IPS DF 4.7 (cell line): ENCODE measurements at regions not wholly inside any gene's neighbourhood (a gene's known extent, or its start where the extent isn't known, plus 50 kb on each side); places are given as distances from the start of the nearest gene placed in this dataset.

ENCODE experiments used
- DNase-seq: peaks from one replicate; pipeline ENCODE4 v3.0.0-alpha.2; 2013; ENCODE audit warnings: low spot score; ENCODE audit errors: extremely low read depth

DNA sequence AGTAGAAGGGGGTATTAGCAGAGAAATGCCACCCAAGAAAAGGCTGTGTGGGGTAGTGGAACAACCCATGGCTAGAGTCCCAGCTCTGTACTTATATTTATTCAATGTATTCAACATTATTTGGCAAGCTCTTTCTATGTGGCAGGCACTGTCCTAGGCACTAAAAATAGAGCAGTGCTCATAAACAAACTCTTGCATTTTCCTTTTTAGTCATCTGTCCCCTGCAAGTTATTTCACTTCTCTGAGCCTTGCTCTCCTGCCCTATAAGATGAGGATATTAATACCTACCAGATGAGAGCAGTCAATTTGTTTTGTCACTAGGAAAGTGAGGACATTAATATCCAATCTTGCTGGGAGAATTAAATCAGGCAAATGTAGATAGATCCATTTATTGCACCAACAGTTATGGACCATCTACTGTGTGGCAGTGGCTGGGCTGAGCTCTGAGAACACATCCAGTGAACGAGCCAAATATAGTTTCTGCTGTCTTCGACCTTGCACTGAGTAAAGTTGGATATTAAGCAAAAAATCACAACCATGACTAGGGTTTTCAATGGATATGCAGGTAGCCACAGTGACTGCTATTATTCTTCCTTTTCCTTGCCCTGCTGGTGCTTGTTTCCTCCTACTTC, 314.3 kb upstream of the TBX3 start:
- no peak for DNase-seq

DNA sequence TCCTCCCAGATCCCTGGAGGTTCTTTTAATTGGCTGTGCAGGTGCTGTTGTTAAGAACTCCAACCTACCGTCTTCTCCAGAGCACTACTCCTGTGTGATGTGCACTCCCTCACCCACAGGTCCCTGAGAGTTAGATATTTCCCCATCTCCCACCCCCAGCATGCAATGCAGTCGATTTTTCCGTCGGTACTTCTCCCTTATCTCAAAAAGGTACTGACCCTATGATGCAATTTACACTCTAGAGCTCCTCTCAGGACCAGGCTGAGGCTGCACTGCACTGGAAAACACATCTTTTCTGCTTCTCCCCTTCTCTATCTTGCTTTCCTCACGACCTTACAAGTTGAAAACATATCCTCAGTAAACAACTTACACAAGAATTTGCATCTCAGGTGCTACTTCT, 312.4 kb upstream of the TBX3 start:
- DNase-seq = no peak

DNA sequence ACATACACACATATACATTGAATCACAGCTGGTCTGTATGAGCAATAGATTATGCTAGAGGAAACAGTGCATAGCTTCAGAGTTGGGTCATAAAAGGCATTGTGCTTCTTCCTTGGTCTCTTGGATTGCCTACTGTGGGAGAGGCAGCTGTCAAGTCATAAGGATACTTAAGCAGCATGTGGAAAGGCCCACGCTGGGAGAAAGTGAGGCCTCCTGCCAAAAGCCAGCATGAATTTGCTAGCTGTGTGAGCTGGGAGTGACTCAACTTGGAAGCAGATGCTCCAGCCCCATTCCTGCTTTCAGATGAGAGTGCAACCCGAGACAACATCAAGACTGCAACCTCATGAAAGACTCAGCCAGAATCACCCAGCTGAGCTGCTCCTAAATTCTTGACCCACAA, 311.9 kb upstream of the TBX3 start:
- no peak for DNase-seq

- no peak for DNase-seq
Measured at GRCh38 chr12:114993165-114993564, 309.2 kb upstream of the TBX3 start.

- DNase-seq = no peak
Measured at GRCh38 chr12:114992443-114992842, 308.5 kb upstream of the TBX3 start.

- no peak for DNase-seq
Measured at GRCh38 chr12:114990381-114990780, 306.4 kb upstream of the TBX3 start.

DNA sequence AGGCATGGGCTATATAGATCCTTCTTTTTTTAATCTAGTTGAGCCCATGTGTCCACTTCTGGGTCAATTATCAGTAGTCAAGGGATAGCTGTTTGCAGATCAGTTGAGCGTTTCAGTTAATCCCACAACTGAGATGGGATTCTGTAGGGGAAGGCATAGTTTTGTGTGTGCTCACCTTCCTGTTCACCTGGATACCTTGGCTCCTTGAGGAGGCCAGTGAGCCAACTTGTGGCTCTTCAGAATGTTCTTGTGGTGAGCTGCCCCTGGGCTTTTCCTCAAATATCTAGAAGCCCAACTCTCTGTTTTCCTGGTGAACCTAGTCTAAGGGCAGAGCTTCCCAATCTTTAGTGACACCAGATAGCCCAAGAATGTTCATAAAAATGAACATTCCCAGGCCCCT, 302.9 kb upstream of the TBX3 start:
- DNase-seq = no peak

DNA sequence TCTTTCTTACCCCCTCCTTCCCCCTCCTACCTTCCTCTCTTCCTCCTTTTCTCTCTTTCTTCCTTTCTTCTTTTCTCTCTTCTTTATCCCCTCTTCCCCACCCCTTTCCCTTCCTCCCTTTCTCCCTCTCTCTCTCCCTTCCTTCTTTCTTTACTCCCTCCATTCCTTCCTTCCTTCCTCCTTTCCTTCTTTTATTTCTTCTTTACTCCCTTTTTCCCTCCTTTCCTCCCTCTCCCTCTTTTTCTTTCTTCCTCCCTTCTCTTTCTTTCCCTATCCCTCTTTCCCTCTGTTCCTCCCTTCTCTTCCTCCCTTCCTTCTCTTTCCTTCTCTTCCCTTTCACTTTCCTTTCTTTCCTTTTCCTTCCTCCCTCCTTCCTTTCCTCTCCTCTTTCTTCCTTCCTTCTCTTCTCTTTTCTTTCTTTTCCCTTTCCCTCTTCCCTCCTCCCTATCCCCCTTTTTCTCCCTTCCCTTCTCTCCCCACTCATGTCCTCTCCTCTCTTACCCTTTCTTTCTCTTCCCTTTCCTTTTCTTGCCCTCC, 302.3 kb upstream of the TBX3 start:
- DNase-seq = no peak

DNA sequence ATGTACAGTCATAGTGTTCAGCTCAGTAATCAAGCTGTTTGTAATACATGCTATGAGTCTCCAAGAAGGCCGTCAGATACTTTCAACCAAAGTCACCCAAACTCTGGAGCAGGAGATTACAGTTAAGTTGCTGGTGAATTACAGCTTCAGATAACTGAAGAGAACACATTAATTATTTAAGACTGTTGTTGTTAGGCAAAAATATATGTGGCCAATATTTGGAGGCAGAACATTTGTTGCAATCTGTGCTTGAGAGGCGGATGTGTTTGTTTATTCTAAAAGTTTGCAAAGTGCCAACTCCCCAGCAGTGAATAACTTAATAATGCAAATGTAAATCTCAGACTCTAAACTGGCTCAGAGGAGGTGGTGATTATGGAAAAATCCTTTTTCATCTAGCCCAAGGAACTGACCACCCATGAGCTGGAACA, 300.7 kb upstream of the TBX3 start:
- DNase-seq = no peak

- no peak for DNase-seq
Measured at GRCh38 chr12:114982760-114983159, 298.8 kb upstream of the TBX3 start.

DNA sequence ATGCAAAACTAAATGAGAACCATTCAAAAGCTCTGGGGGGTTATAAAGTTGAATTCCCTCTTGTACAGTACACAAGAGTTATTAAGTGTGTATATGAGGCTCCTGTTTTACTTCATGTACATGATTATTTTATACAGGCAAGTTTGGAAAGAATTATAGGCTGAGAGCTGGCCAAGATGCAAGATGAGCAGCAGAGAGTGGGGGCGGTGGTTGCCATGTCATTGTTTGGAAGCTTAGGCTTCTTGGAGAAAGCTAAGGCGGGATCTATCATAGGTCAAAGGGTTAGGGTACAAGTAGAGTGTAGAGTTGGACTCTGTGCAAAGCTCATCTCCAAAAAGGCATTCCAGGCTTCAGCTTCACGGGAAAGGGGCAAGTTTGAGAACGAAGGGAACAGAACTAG, 297.1 kb upstream of the TBX3 start:
- DNase-seq = no peak

DNA sequence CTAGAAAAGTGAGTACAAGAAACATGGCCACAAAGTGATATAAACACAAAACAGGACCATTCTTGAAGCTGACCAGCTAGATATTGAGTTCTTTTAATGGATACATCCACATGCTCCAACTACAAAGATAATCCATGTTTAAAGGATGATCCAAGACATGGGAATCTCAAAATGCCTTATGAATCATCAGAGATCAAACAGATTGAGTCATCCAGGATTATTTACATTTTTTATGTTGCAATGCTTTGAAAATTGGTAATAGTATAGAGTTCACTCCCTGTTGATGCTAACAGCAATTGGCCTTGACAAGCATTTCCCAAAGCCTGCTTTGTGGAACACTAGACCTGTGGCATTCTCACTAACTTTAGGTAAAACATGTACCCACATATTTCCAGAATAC, 293.0 kb upstream of the TBX3 start:
- DNase-seq = no peak

DNA sequence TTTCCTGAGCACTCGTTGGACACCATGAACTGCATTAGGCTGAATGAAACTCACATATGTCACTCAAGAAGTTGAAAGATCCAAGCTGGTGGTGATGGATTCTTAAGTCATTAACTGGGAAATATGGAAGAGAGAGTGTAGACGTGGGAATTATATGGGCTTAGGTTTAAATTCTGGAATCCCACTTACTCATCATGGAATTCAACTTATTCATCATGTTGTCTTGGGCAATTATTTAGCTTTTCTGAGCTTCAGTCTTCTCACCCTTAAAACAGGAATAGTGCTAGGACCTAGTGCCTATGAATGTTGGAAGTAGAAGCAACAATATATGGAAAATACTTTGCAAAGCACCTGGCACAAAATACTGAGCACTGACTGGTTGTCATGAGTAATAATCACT, 292.4 kb upstream of the TBX3 start:
- DNase-seq = no peak

DNA sequence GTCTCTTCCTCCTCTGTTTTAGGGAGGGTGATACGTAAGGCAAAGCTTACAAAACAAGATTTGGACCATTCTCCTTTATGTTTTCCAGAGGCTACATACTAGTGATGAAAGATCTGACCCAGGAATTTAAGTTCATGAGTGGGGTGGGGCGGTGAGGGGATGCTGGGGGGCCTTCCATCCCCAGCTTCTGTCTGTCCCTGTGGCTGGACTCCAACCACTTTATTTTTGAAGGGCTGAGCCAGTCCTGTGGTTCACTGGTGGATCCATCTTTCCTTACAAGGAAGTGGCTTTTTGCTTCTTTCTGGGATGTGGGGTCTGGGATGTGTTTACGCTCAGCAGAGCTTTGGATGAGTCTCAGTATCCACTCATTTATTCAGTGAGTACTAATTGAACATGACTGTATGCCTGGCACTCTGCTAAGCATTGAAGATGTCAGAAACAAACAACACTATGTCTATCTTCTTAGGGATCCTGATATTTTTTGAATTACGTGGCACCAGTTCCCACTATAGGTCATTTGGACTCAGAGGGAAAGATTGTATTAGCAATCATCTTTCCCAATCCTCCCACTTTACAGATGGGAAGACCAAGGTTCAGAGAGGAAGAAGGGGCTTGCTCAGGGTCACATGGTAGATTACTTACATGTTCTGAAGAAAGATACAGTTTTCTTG, 291.8 kb upstream of the TBX3 start:
- no peak for DNase-seq

DNA sequence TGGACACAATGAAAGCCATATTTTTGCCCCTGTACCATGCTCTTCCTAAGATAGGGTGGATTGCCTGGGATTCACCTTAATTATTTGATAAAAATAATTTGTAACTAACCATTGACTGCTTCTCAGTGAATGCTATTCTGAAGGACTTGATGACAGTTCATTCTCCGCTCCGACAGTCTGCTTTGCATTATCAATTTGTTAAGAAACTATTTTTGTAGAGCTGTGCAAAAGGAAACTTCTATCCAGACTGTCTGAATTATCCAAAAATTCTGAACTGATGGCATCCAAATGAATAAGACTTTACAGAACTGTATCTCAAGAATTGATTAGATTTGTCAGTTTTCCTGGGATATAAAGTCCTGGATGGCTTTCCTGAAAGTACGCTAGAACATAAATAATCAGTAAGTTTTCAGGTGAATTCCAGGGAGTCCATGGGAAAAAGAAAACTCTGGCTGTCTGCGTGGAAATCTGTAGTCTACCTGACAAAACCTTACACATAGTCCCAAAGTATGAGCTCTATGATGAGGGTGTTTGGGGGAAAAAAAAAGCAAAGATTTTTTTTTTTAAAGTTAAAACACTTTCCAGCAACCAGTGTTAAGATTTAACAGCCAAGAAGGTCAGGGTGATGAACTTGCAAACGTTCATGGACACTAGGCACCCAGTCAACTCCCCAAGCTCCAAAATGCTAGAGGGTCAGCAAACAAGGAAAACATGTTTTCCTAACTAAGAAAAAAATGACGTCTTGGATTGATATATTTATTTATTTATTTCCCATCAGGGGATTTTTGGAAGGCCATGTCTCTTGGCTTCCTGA, 291.1 kb upstream of the TBX3 start:
- DNase-seq = no peak

DNA sequence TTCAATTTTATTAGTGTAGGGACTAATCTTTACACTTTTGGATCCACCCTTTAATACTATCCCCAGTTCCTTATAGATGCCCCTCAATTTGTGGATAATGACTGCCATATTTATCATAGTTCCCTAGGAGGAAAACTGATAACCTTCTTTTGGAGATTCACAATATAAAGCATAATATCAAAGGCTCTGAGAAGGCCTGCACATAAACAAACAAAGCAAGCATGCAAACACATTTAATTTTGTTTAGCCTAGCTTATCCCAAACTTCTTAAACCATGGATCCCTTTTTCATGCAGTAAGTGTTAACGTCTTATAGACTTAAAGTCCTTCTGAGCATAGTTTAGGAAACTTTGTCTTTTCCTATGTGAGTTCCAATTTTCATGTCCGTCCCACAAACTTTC, 290.4 kb upstream of the TBX3 start:
- DNase-seq = no peak

GRCh38 chr12:114968727-114969126, 284.8 kb upstream of the TBX3 start:
- no peak for DNase-seq

GRCh38 chr12:114967151-114967550, 283.2 kb upstream of the TBX3 start:
- no peak for DNase-seq

DNA sequence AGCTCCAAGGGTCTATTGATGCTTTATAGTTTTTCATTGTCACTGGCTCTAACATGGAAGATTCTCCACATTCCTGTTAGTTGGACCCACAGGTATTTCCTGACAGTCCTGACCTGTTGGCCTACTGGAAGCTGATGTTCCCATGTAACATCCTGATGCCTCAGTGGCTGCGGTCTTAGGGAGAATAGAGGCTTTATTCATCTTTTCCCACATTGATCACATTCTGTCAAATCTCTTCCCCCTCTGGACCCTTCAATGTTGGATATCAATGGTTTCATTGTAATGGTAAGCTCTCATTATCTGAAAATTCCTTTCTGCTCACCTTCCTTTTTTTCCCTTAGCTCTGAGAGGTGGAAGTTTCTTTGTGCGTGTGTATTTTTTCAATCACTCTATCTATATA, 280.9 kb upstream of the TBX3 start:
- DNase-seq = no peak

DNA sequence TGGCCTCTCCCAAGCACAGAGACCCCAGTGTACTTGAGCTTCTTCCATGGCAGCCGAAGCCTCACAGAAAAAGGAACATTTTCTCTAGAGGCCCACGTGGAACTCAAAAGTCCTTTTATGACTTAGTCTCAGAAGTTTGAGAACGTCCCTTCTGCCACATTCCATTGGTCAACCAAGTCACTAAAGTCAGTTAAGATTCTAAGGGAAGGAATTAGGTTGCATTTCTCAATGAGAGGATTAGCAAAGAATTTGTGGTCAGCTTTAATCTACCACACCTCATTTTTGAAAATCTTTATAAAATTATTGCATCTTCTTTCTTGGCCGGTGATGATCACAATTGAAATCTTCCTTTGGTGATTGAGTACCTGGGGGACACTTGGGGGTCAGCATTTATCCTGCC, 279.9 kb upstream of the TBX3 start:
- DNase-seq = no peak

DNA sequence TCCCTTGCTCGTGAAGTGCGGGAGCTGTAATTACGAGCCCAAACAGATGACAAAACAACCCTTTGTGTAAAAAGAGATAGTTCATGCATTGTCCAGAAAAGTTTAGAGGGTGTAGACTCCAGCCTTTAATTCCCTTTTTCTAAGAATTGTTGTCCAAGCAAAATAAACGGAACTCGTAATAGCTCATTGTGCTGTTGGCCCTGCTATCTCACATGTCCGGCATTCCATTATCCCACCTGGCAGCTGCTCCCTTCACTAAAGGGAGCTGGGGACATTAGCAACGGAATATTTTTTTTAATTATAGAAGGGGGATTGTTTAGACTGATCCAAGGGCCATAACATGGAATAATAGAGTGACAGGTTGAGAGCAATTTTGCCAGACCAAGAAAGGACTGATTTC, 277.5 kb upstream of the TBX3 start:
- DNase-seq = no peak

GRCh38 chr12:114958538-114958937, 274.6 kb upstream of the TBX3 start:
- DNase-seq = no peak
